Astrocyte (in vitro differentiated cells and primary cell): ENCODE measurements at regions not wholly inside any gene's neighbourhood (a gene's known extent, or its start where the extent isn't known, plus 50 kb on each side); places are given as distances from the start of the nearest gene placed in this dataset.

Source experiments
- CTCF ChIP-seq: IDR thresholded peaks from 2 replicates; pipeline ENCODE4 v1.5.1; 2011; ENCODE audit warnings: low read depth, mild to moderate bottlenecking, inconsistent platforms, low read length, moderate library complexity; ENCODE audit not compliant: insufficient read depth
- EZH2 ChIP-seq: IDR thresholded peaks from 2 replicates; pipeline ENCODE4 v1.6.1; 2012; ENCODE audit warnings: mild to moderate bottlenecking, low read length, inconsistent platforms; ENCODE audit not compliant: insufficient read depth

- TF ChIP-seq EZH2 (no peak), CTCF (no peak)
These were observed 370.4 kb downstream of the SUCLG1 start for GRCh38 chr2:84088656-84089055.
